SJSA1 (cell line): ENCODE measurements at regions not wholly inside any gene's neighbourhood (a gene's known extent, or its start where the extent isn't known, plus 50 kb on each side); places are given as distances from the start of the nearest gene placed in this dataset.
"Not testable (repeated sequence)": the region's sequence is repeated elsewhere in the genome, so short reads cannot be mapped to it uniquely, and the experiment has no call there.

ENCODE experiments used
- DNase-seq, 2 experiments: peaks; one replicate each; pipeline ENCODE4 v3.0.0-alpha.2; 2015 to 2020; ENCODE audit warnings: low spot score in 2 of 2, low read depth in 1 of 2
- H3K27ac ChIP-seq: fragments of 250-450 bp; sonication (Bioruptor Pico); 2 replicates; pipeline ENCODE4 v1.5.1; 2020; ENCODE audit warnings: mild to moderate bottlenecking, moderate library complexity
- H3K27me3 ChIP-seq: fragments of 250-450 bp; sonication (Bioruptor Pico); replicated peaks from 2 replicates; pipeline ENCODE4 v1.5.1; 2020; ENCODE audit warnings: mild to moderate bottlenecking, moderate library complexity
- H3K36me3 ChIP-seq: fragments of 250-450 bp; sonication (Bioruptor Pico); 2 replicates; pipeline ENCODE4 v1.5.1; 2020; ENCODE audit warnings: mild to moderate bottlenecking
- H3K4me1 ChIP-seq: fragments of 250-450 bp; sonication (Bioruptor Pico); replicated peaks from 2 replicates; pipeline ENCODE4 v1.6.1; 2021; ENCODE audit warnings: mild to moderate bottlenecking
- H3K4me3 ChIP-seq: fragments of 250-450 bp; sonication (Bioruptor Pico); 2 replicates; pipeline ENCODE4 v1.5.1; 2020; ENCODE audit warnings: mild to moderate bottlenecking
- H3K9me3 ChIP-seq: fragments of 250-450 bp; sonication (Bioruptor Pico); replicated peaks from 2 replicates; pipeline ENCODE4 v1.5.1; 2020; ENCODE audit warnings: mild to moderate bottlenecking

- DNase-seq: no peak
- Histone ChIP-seq H3K27me3 (no peaks in the 10 kb centered on the region), H3K4me1 (no peaks in the 10 kb centered on the region), H3K9me3 (peaks cover 5% of the 10 kb centered on the region; the same call in 1 of the 2 replicates), H3K36me3 (no peaks in the 10 kb centered on the region), H3K27ac (no peak overlapping the region), H3K4me3 (no peak overlapping the region)
Measured at GRCh38 chr4:91973479-91974153, 330.1 kb upstream of the GRID2 start.

- H3K9me3 ChIP-seq: no peaks in the 10 kb centered on the region
- no peak overlapping the region for H3K4me3 ChIP-seq
- H3K27ac ChIP-seq: no peak overlapping the region
- H3K4me1 ChIP-seq: no peaks in the 10 kb centered on the region
- no peak for DNase-seq
- H3K36me3 ChIP-seq: no peaks in the 10 kb centered on the region
- H3K27me3 ChIP-seq: no peaks in the 10 kb centered on the region
Measured at GRCh38 chr4:91984466-91984865, 319.3 kb upstream of the GRID2 start.

DNA sequence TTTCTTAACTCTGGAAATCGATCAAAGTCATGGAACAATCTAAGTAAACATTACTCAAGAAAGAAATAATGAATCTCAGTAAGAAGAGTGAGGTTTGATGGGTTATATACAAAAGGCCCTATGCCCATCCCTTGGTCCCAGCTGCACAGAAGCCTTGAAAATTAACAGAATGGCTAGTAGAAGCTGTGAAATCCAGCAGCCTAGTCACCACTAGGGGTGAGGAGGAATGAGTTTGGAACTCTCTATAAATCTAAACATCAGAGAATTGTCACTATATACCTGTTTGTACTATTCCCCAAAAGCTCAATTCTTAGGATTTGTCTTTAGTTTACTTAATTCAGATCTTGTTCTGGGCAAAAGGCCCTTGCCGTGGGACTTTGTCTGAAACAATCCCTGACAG is 313.9 kb upstream of the GRID2 start:
- DNase-seq: no peak
- Histone ChIP-seq H3K4me1 (no peaks in the 10 kb centered on the region), H3K4me3 (no peak overlapping the region), H3K27me3 (no peaks in the 10 kb centered on the region), H3K9me3 (no peaks in the 10 kb centered on the region), H3K27ac (no peak overlapping the region), H3K36me3 (no peaks in the 10 kb centered on the region)

- Histone ChIP-seq H3K9me3 (no peaks in the 10 kb centered on the region), H3K27ac (no peak overlapping the region), H3K36me3 (no peaks in the 10 kb centered on the region), H3K4me1 (no peaks in the 10 kb centered on the region), H3K27me3 (no peaks in the 10 kb centered on the region), H3K4me3 (no peak overlapping the region)
- DNase-seq: no peak
Measured at GRCh38 chr4:91990726-91991125, 313.0 kb upstream of the GRID2 start.

- H3K9me3 ChIP-seq: no peaks in the 10 kb centered on the region; the same call in 1 of the 2 replicates
- H3K4me3 ChIP-seq: no peak overlapping the region
- no peak for DNase-seq
- no peaks in the 10 kb centered on the region for H3K36me3 ChIP-seq
- no peaks in the 10 kb centered on the region for H3K4me1 ChIP-seq
- H3K27ac ChIP-seq: no peak overlapping the region
- no peaks in the 10 kb centered on the region for H3K27me3 ChIP-seq
Measured at GRCh38 chr4:91997045-91997444, 306.7 kb upstream of the GRID2 start.

GRCh38 chr4:92012899-92013867 is 290.6 kb upstream of the GRID2 start:
- H3K36me3 ChIP-seq: no peaks in the 10 kb centered on the region
- H3K27me3 ChIP-seq: no peaks in the 10 kb centered on the region
- no peaks in the 10 kb centered on the region for H3K4me1 ChIP-seq
- H3K4me3 ChIP-seq: no peak overlapping the region
- no peak overlapping the region for H3K27ac ChIP-seq
- no peak for DNase-seq
- H3K9me3 ChIP-seq: no peaks in the 10 kb centered on the region; the same call in 1 of the 2 replicates

GRCh38 chr4:92014067-92014466 is 289.7 kb upstream of the GRID2 start:
- H3K4me3 ChIP-seq: no peak overlapping the region
- no peak overlapping the region for H3K27ac ChIP-seq
- H3K9me3 ChIP-seq: no peaks in the 10 kb centered on the region; the same call in 1 of the 2 replicates
- no peak for DNase-seq
- H3K27me3 ChIP-seq: no peaks in the 10 kb centered on the region
- no peaks in the 10 kb centered on the region for H3K36me3 ChIP-seq
- H3K4me1 ChIP-seq: no peaks in the 10 kb centered on the region

GRCh38 chr4:92021203-92021602 is 282.6 kb upstream of the GRID2 start:
- no peak for DNase-seq

GRCh38 chr4:92021788-92022187 is 282.0 kb upstream of the GRID2 start:
- H3K36me3 ChIP-seq: no peaks in the 10 kb centered on the region
- no peaks in the 10 kb centered on the region; the same call in 1 of the 2 replicates for H3K9me3 ChIP-seq
- no peak overlapping the region for H3K27ac ChIP-seq
- no peaks in the 10 kb centered on the region for H3K27me3 ChIP-seq
- H3K4me1 ChIP-seq: no peaks in the 10 kb centered on the region
- no peak overlapping the region for H3K4me3 ChIP-seq
- no peak for DNase-seq

More at GRCh38 chr4:92021203-92021602, 282.6 kb upstream of the GRID2 start:
- H3K36me3 ChIP-seq: no peaks in the 10 kb centered on the region
- no peak overlapping the region for H3K27ac ChIP-seq
- no peaks in the 10 kb centered on the region for H3K27me3 ChIP-seq
- no peaks in the 10 kb centered on the region for H3K4me1 ChIP-seq
- no peaks in the 10 kb centered on the region; the same call in 1 of the 2 replicates for H3K9me3 ChIP-seq
- H3K4me3 ChIP-seq: no peak overlapping the region

DNA sequence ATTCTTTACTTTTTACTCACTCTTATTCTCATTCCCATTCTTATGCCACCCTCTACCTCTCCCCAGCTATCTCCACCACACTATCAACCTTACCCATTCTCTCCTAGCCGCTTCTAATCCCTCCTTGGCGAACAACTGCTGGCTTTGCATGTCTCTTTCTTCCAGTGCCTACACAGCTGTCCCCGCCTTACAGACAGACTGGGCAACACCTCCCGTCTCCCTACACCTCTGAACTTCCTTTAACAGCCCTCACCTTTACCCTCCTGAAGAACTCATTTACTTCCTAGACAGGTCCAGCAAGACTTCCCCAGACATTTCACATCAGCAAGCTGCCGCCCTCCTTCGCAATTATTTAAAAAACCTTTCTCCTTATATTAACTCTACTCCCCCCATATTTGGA is 274.9 kb upstream of the GRID2 start:
- H3K27me3 ChIP-seq, DNase-seq: not testable (repeated sequence)

GRCh38 chr4:92031825-92032224 is 271.9 kb upstream of the GRID2 start:
- Histone ChIP-seq H3K27me3 (no peaks in the 10 kb centered on the region), H3K27ac (no peak overlapping the region), H3K4me3 (no peak overlapping the region), H3K9me3 (no peaks in the 10 kb centered on the region), H3K36me3 (no peaks in the 10 kb centered on the region), H3K4me1 (no peaks in the 10 kb centered on the region)
- DNase-seq: no peak

More for the DNA sequence above, 274.9 kb upstream of the GRID2 start:
- H3K9me3 ChIP-seq, H3K27ac ChIP-seq, H3K4me3 ChIP-seq, H3K36me3 ChIP-seq, H3K4me1 ChIP-seq: not testable (repeated sequence)

GRCh38 chr4:92035666-92036065 is 268.1 kb upstream of the GRID2 start:
- no peaks in the 10 kb centered on the region for H3K36me3 ChIP-seq
- no peaks in the 10 kb centered on the region for H3K27me3 ChIP-seq
- H3K4me1 ChIP-seq: no peaks in the 10 kb centered on the region
- no peak overlapping the region for H3K27ac ChIP-seq
- DNase-seq: no peak
- no peaks in the 10 kb centered on the region for H3K9me3 ChIP-seq
- H3K4me3 ChIP-seq: no peak overlapping the region

GRCh38 chr4:92045718-92046117 is 258.0 kb upstream of the GRID2 start:
- Histone ChIP-seq H3K4me1 (no peaks in the 10 kb centered on the region), H3K27me3 (no peaks in the 10 kb centered on the region), H3K27ac (no peak overlapping the region), H3K36me3 (no peaks in the 10 kb centered on the region), H3K4me3 (no peak overlapping the region), H3K9me3 (no peaks in the 10 kb centered on the region)
- no peak for DNase-seq

DNA sequence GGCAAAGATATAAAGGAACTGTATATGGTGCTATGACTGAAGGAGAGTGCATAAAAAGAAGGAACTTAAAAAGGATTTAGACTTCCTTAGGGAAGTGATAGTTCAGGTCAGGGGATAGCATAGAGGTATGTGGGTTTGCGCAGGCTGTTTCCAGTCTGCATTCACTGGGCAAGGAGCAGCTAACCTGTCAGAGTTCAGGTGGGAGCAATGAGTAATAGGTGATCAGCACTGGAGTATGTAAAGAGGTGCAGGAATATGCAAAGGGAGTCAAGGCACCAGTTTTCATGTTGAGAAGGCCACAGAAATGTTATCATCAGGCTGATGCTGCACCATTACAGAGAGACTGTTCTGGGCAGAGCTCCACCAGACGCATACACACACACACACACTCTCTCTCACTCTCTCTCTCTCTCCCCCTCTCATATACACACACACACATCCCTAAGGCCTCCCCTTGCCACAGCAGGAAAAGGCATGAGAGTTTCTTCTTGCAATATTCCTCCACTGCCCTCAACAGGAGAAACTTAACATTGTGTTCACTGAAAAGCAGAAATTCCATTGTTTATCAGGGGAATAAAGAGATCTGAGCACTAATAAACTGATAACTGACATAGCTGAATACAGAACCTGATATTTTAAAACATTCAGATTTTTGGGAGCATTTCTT is 256.4 kb upstream of the GRID2 start:
- Histone ChIP-seq H3K27ac (no peak overlapping the region), H3K27me3 (no peaks in the 10 kb centered on the region), H3K4me3 (no peak overlapping the region), H3K4me1 (no peaks in the 10 kb centered on the region), H3K9me3 (no peaks in the 10 kb centered on the region; the same call in 1 of the 2 replicates), H3K36me3 (no peaks in the 10 kb centered on the region)
- DNase-seq: no peak
